LNCAP (cell line): ENCODE measurements at regions not wholly inside any gene's neighbourhood (a gene's known extent, or its start where the extent isn't known, plus 50 kb on each side); places are given as distances from the start of the nearest gene placed in this dataset.

Source experiments
- TF ChIP-seq, protein P1 (sequence below): fragments of 450-650 bp; IDR thresholded peaks from 2 replicates; pipeline ENCODE4 v1.5.1; 2017; ENCODE audit warnings: mild to moderate bottlenecking

GRCh38 chr3:78322780-78323179 is 1282.9 kb downstream of the ROBO2 start:
- TF ChIP-seq, protein P1, sequence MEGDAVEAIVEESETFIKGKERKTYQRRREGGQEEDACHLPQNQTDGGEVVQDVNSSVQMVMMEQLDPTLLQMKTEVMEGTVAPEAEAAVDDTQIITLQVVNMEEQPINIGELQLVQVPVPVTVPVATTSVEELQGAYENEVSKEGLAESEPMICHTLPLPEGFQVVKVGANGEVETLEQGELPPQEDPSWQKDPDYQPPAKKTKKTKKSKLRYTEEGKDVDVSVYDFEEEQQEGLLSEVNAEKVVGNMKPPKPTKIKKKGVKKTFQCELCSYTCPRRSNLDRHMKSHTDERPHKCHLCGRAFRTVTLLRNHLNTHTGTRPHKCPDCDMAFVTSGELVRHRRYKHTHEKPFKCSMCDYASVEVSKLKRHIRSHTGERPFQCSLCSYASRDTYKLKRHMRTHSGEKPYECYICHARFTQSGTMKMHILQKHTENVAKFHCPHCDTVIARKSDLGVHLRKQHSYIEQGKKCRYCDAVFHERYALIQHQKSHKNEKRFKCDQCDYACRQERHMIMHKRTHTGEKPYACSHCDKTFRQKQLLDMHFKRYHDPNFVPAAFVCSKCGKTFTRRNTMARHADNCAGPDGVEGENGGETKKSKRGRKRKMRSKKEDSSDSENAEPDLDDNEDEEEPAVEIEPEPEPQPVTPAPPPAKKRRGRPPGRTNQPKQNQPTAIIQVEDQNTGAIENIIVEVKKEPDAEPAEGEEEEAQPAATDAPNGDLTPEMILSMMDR = no peak

- TF ChIP-seq, protein P1 = no peak
Observed at GRCh38 chr3:78337801-78338211, 1297.9 kb downstream of the ROBO2 start.

GRCh38 chr3:78338405-78338804 is 1298.5 kb downstream of the ROBO2 start:
- TF ChIP-seq, protein P1 = no peak

DNA sequence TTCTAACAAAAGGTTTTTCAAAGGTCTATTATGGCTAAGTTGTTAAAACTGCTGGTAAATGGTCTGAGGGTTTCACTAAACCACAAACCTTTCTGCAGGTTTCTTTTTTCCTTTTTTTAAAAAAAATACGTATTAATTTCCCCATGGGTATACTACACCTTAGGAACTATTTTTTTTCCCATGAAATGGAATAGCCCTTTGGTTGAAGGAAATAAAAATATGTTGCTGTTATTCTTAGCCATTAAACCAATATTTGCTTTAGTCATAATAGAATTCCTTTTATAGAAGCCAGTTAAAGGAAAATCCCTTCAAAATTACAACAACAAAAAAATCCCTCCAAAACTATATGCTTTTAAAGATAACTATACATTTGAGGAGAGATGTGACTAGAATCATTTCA is 1303.3 kb downstream of the ROBO2 start:
- TF ChIP-seq, protein P1 = no peak

- TF ChIP-seq, protein P1 = no peak
Observed at GRCh38 chr3:78344918-78345317, 1305.0 kb downstream of the ROBO2 start.

GRCh38 chr3:78347176-78347575 is 1307.3 kb downstream of the ROBO2 start:
- TF ChIP-seq, protein P1 = no peak

GRCh38 chr3:78348664-78349063 is 1308.8 kb downstream of the ROBO2 start:
- TF ChIP-seq, protein P1 = no peak

DNA sequence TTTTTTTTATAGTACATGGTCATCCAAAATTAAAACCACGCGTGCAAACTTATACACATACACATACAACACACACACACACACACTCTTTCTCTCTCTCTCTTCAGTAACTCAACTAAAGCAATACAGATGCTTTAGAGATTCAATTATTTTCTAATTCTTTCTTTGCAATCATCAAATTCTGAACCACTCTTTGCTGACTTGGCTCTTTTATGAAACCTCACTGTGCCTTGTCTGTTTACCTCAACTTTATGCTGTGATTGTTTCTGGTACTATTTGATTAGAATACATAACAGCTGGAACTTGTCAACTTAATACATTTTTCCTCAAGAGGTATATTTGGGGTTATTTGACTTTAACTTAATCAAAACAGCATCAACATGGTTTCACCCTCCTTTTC is 1309.7 kb downstream of the ROBO2 start:
- TF ChIP-seq, protein P1 = no peak
